Liver (tissue), 3 donors: ENCODE measurements at regions not wholly inside any gene's neighbourhood (a gene's known extent, or its start where the extent isn't known, plus 50 kb on each side); places are given as distances from the start of the nearest gene placed in this dataset.

Experiments
- EGR1 ChIP-seq, 2 donors: IDR thresholded peaks; 2 replicates each; pipeline ENCODE4 v1.6.1; 2016 to 2018; ENCODE audit warnings: antibody characterized with exemption in 2 of 2, low read depth in 2 of 2
- FOXA1 ChIP-seq: IDR thresholded peaks from 2 replicates; pipeline ENCODE4 v1.6.1; 2016; ENCODE audit warnings: antibody characterized with exemption
- HNF4A ChIP-seq, 2 donors: conservative IDR thresholded peaks; 2 replicates each; pipeline ENCODE4 v1.6.1; 2016; ENCODE audit warnings: antibody characterized with exemption in 2 of 2, mild to moderate bottlenecking in 2 of 2
- HNF4G ChIP-seq: IDR thresholded peaks from 2 replicates; pipeline ENCODE4 v1.6.1; 2016; ENCODE audit warnings: antibody characterized with exemption
- RAD21 ChIP-seq, 2 donors: IDR thresholded peaks; 2 replicates each; pipeline ENCODE4 v1.6.1; 2016; ENCODE audit warnings: antibody characterized with exemption in 2 of 2, mild to moderate bottlenecking in 2 of 2
- RXRA ChIP-seq, 2 donors: IDR thresholded peaks; 2 replicates each; pipeline ENCODE4 v1.6.1; 2017 to 2018; ENCODE audit warnings: antibody characterized with exemption in 2 of 2, mild to moderate bottlenecking in 1 of 2
- SP1 ChIP-seq: IDR thresholded peaks from 2 replicates; pipeline ENCODE4 v1.6.1; 2018; ENCODE audit warnings: antibody characterized with exemption, mild to moderate bottlenecking
- TAF1 ChIP-seq: conservative IDR thresholded peaks from 2 replicates; pipeline ENCODE4 v1.6.1; 2016; ENCODE audit warnings: antibody characterized with exemption, mild to moderate bottlenecking
- YY1 ChIP-seq: IDR thresholded peaks from 2 replicates; pipeline ENCODE4 v1.6.1; 2016; ENCODE audit warnings: antibody characterized with exemption, mild to moderate bottlenecking
- TF ChIP-seq, protein P1 (sequence below): fragments of 150-350 bp; IDR thresholded peaks from 2 replicates; pipeline ENCODE4 v1.5.1; 2017; ENCODE audit warnings: improper control_type of control experiment, low read depth, low read length; ENCODE audit not compliant: missing input control
- TF ChIP-seq, protein P2 (sequence below): IDR thresholded peaks from 2 replicates; pipeline ENCODE4 v1.6.1; 2016; ENCODE audit warnings: antibody characterized with exemption, mild to moderate bottlenecking
- TF ChIP-seq, protein P3 (sequence below): IDR thresholded peaks from 2 replicates; pipeline ENCODE4 v1.6.1; 2016; ENCODE audit warnings: antibody characterized with exemption
- TF ChIP-seq, protein P4 (sequence below): IDR thresholded peaks from 2 replicates; pipeline ENCODE4 v1.6.1; 2016; ENCODE audit warnings: antibody characterized with exemption
- TF ChIP-seq, protein P5 (sequence below): IDR thresholded peaks from 2 replicates; pipeline ENCODE4 v1.6.1; 2016; ENCODE audit warnings: antibody characterized with exemption
- donor health status: healthy.
- donor health status: healthy.

- TF ChIP-seq, protein P1, sequence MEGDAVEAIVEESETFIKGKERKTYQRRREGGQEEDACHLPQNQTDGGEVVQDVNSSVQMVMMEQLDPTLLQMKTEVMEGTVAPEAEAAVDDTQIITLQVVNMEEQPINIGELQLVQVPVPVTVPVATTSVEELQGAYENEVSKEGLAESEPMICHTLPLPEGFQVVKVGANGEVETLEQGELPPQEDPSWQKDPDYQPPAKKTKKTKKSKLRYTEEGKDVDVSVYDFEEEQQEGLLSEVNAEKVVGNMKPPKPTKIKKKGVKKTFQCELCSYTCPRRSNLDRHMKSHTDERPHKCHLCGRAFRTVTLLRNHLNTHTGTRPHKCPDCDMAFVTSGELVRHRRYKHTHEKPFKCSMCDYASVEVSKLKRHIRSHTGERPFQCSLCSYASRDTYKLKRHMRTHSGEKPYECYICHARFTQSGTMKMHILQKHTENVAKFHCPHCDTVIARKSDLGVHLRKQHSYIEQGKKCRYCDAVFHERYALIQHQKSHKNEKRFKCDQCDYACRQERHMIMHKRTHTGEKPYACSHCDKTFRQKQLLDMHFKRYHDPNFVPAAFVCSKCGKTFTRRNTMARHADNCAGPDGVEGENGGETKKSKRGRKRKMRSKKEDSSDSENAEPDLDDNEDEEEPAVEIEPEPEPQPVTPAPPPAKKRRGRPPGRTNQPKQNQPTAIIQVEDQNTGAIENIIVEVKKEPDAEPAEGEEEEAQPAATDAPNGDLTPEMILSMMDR = no peak
- TF ChIP-seq RXRA (IDR thresholded peaks at IDR 0.05) = no peak
- TF ChIP-seq TAF1 = no peak
- TF ChIP-seq HNF4A (conservative IDR thresholded peaks at IDR 0.05) = no peak
- TF ChIP-seq, protein P2, sequence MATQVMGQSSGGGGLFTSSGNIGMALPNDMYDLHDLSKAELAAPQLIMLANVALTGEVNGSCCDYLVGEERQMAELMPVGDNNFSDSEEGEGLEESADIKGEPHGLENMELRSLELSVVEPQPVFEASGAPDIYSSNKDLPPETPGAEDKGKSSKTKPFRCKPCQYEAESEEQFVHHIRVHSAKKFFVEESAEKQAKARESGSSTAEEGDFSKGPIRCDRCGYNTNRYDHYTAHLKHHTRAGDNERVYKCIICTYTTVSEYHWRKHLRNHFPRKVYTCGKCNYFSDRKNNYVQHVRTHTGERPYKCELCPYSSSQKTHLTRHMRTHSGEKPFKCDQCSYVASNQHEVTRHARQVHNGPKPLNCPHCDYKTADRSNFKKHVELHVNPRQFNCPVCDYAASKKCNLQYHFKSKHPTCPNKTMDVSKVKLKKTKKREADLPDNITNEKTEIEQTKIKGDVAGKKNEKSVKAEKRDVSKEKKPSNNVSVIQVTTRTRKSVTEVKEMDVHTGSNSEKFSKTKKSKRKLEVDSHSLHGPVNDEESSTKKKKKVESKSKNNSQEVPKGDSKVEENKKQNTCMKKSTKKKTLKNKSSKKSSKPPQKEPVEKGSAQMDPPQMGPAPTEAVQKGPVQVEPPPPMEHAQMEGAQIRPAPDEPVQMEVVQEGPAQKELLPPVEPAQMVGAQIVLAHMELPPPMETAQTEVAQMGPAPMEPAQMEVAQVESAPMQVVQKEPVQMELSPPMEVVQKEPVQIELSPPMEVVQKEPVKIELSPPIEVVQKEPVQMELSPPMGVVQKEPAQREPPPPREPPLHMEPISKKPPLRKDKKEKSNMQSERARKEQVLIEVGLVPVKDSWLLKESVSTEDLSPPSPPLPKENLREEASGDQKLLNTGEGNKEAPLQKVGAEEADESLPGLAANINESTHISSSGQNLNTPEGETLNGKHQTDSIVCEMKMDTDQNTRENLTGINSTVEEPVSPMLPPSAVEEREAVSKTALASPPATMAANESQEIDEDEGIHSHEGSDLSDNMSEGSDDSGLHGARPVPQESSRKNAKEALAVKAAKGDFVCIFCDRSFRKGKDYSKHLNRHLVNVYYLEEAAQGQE = no peak
- no peak for TF ChIP-seq YY1
- no peak for TF ChIP-seq RAD21 (IDR thresholded peaks at IDR 0.05)
- no peak for TF ChIP-seq EGR1 (IDR thresholded peaks at IDR 0.05; ENCODE audit: low read depth in 2 of 2)
- no peak for TF ChIP-seq SP1
- TF ChIP-seq, protein P3, sequence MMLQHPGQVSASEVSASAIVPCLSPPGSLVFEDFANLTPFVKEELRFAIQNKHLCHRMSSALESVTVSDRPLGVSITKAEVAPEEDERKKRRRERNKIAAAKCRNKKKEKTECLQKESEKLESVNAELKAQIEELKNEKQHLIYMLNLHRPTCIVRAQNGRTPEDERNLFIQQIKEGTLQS = no peak
- TF ChIP-seq, protein P4, sequence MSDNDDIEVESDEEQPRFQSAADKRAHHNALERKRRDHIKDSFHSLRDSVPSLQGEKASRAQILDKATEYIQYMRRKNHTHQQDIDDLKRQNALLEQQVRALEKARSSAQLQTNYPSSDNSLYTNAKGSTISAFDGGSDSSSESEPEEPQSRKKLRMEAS = no peak
- TF ChIP-seq HNF4G = no peak
- TF ChIP-seq FOXA1 = no peak
- TF ChIP-seq, protein P5, sequence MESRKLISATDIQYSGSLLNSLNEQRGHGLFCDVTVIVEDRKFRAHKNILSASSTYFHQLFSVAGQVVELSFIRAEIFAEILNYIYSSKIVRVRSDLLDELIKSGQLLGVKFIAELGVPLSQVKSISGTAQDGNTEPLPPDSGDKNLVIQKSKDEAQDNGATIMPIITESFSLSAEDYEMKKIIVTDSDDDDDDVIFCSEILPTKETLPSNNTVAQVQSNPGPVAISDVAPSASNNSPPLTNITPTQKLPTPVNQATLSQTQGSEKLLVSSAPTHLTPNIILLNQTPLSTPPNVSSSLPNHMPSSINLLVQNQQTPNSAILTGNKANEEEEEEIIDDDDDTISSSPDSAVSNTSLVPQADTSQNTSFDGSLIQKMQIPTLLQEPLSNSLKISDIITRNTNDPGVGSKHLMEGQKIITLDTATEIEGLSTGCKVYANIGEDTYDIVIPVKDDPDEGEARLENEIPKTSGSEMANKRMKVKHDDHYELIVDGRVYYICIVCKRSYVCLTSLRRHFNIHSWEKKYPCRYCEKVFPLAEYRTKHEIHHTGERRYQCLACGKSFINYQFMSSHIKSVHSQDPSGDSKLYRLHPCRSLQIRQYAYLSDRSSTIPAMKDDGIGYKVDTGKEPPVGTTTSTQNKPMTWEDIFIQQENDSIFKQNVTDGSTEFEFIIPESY = no peak
These were observed 682.3 kb downstream of the TBC1D22A start for GRCh38 chr22:47444746-47445065.
